NB4 (cell line): ENCODE measurements at regions not wholly inside any gene's neighbourhood (a gene's known extent, or its start where the extent isn't known, plus 50 kb on each side); places are given as distances from the start of the nearest gene placed in this dataset.

Experiments
- DNase-seq: peaks from one replicate; pipeline ENCODE4 v3.0.0; 2010; ENCODE audit warnings: low read depth
- H3K4me3 ChIP-seq: one replicate; pipeline ENCODE4 v1.5.1; 2011; ENCODE audit warnings: mild to moderate bottlenecking, low read depth, low read length, moderate library complexity
- CTCF ChIP-seq: IDR thresholded peaks from one replicate; pipeline ENCODE4 v1.5.1; 2012; ENCODE audit warnings: low read depth, low read length
- MAX ChIP-seq: IDR thresholded peaks from 2 replicates; pipeline ENCODE4 v1.6.1; 2011; ENCODE audit warnings: low read depth, low read length
- MYC ChIP-seq: IDR thresholded peaks from 2 replicates; pipeline ENCODE4 v1.6.1; 2011; ENCODE audit warnings: low read depth, low read length
- POLR2A ChIP-seq: IDR thresholded peaks from 2 replicates; pipeline ENCODE4 v1.6.1; 2011; ENCODE audit warnings: mild to moderate bottlenecking; ENCODE audit not compliant: insufficient read length; ENCODE audit errors: extremely low read depth

- DNase-seq: no peak
- H3K4me3 ChIP-seq: no peak overlapping the region
- TF ChIP-seq MAX (no peak), CTCF (no peak), MYC (no peak), POLR2A (no peak)
Measured at GRCh38 chr3:147886879-147887278, 477.7 kb downstream of the ZIC1 start.

- TF ChIP-seq MYC: no peak
- TF ChIP-seq MAX: no peak
- TF ChIP-seq CTCF: no peak
- TF ChIP-seq POLR2A: no peak
- no peak overlapping the region for H3K4me3 ChIP-seq
- no peak for DNase-seq
Measured at GRCh38 chr3:147887797-147888196, 478.6 kb downstream of the ZIC1 start.

GRCh38 chr3:147890114-147890513, 480.9 kb downstream of the ZIC1 start:
- TF ChIP-seq CTCF: no peak
- no peak for TF ChIP-seq MYC
- TF ChIP-seq POLR2A: no peak
- TF ChIP-seq MAX: no peak
- no peak for DNase-seq
- H3K4me3 ChIP-seq: no peak overlapping the region

- TF ChIP-seq POLR2A: no peak
- TF ChIP-seq CTCF: no peak
- TF ChIP-seq MYC: no peak
- no peak for TF ChIP-seq MAX
- no peak for DNase-seq
- H3K4me3 ChIP-seq: no peak overlapping the region
Measured at GRCh38 chr3:147895509-147895908, 486.3 kb downstream of the ZIC1 start.

GRCh38 chr3:147900851-147901250, 491.7 kb downstream of the ZIC1 start:
- no peak for TF ChIP-seq MAX
- TF ChIP-seq CTCF: no peak
- TF ChIP-seq MYC: no peak
- TF ChIP-seq POLR2A: no peak

GRCh38 chr3:147903026-147903425, 493.9 kb downstream of the ZIC1 start:
- DNase-seq: no peak
- TF ChIP-seq MYC (no peak), POLR2A (no peak), CTCF (no peak)

More at GRCh38 chr3:147900851-147901250, 491.7 kb downstream of the ZIC1 start:
- no peak for DNase-seq
- H3K4me3 ChIP-seq: no peak overlapping the region

More at GRCh38 chr3:147903026-147903425, 493.9 kb downstream of the ZIC1 start:
- H3K4me3 ChIP-seq: no peak overlapping the region
